ENCODE measurements at regions not wholly inside any gene's neighbourhood (a gene's known extent, or its start where the extent isn't known, plus 50 kb on each side); places are given as distances from the start of the nearest gene placed in this dataset.

- Histone ChIP-seq H3K4me1 (no peaks in the 10 kb centered on the region), H3K27me3 (ENCODE audit: insufficient read depth in 3 of 3, low read length in 2 of 3) (no peaks in the 10 kb centered on the region), H3K27ac (no peak overlapping the region), H3K9me3 (no peaks in the 10 kb centered on the region), H3K36me3 (ENCODE audit: insufficient read depth in 1 of 2, low read depth in 1 of 2) (no peaks in the 10 kb centered on the region), H3K4me3 (no peak overlapping the region)
- TF ChIP-seq, protein P1, sequence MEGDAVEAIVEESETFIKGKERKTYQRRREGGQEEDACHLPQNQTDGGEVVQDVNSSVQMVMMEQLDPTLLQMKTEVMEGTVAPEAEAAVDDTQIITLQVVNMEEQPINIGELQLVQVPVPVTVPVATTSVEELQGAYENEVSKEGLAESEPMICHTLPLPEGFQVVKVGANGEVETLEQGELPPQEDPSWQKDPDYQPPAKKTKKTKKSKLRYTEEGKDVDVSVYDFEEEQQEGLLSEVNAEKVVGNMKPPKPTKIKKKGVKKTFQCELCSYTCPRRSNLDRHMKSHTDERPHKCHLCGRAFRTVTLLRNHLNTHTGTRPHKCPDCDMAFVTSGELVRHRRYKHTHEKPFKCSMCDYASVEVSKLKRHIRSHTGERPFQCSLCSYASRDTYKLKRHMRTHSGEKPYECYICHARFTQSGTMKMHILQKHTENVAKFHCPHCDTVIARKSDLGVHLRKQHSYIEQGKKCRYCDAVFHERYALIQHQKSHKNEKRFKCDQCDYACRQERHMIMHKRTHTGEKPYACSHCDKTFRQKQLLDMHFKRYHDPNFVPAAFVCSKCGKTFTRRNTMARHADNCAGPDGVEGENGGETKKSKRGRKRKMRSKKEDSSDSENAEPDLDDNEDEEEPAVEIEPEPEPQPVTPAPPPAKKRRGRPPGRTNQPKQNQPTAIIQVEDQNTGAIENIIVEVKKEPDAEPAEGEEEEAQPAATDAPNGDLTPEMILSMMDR (IDR thresholded peaks at IDR 0.05): no peak
- DNase-seq: no peak
- ATAC-seq: no peak
- WGBS, 3 donors: 76 to 86% (median 78%) methylated on average over 3 of the region's 3 CpGs
- intact Hi-C loops (cut with DNase I): no loop called here
Measured at GRCh38 chr3:40908612-40909011, 290.7 kb upstream of the CTNNB1 start.

GRCh38 chr3:40911264-40911663 lies 288.0 kb upstream of the CTNNB1 start:
- DNase-seq: no peak
- Histone ChIP-seq H3K9me3 (no peaks in the 10 kb centered on the region), H3K27ac (no peak overlapping the region), H3K27me3 (ENCODE audit: insufficient read depth in 3 of 3, low read length in 2 of 3) (no peaks in the 10 kb centered on the region), H3K36me3 (ENCODE audit: insufficient read depth in 1 of 2, low read depth in 1 of 2) (no peaks in the 10 kb centered on the region), H3K4me3 (no peak overlapping the region), H3K4me1 (no peaks in the 10 kb centered on the region)
- intact Hi-C loops (cut with DNase I): no loop called here
- TF ChIP-seq, protein P1 (IDR thresholded peaks at IDR 0.05): no peak
- 97 to 99% (median 97%) methylated on average over 2 of the region's 2 CpGs for WGBS, 3 donors
- no peak for ATAC-seq

DNA sequence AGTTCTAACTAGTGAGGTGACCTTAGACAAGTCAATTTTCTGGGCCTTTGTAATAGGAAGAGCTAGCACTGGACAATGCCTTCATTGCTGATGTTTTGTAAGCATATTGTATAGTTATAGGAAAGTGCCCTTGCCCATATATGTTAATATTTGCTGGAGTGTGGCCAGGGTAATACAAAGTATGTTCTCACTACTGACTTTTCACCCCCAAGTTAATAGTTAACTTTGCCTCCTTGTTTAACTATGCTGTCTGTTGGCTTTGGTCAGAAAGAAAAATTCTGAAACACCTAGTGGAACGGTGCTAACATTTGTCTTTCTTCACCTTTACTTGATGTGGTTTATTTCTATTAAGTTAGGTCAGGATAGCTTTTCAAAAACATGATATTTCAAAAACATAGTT lies 287.4 kb upstream of the CTNNB1 start:
- WGBS, 3 donors: 90 to 100% (median 95%) methylated on average over 1 of the region's 1 CpG
- no peak for ATAC-seq
- no peaks in the 10 kb centered on the region for H3K27me3 ChIP-seq (ENCODE audit: insufficient read depth in 3 of 3, low read length in 2 of 3)

DNA sequence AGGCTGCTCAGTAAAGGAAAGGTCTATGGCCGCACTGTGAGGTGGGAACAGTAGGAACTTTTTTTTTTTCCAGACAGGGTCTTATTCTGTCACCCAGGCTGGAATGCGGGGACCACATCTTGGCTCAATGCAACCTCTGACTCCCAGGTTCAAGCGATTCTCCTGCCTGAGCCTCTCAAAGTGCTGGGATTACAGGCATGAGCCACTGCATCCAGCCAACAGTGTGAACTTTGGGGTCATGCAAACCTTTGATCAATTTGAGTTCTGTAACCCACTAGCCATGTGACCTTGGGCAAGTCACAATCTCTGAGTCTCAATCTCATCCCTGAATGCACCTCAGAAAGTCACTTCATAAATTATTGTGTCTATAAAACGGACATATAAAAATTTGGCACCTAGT lies 286.8 kb upstream of the CTNNB1 start:
- intact Hi-C loops (cut with DNase I): no loop called here
- ATAC-seq: no peak
- Histone ChIP-seq H3K27me3 (ENCODE audit: insufficient read depth in 3 of 3, low read length in 2 of 3) (no peaks in the 10 kb centered on the region), H3K4me3 (no peak overlapping the region), H3K36me3 (ENCODE audit: insufficient read depth in 1 of 2, low read depth in 1 of 2) (no peaks in the 10 kb centered on the region), H3K4me1 (no peaks in the 10 kb centered on the region), H3K27ac (no peak overlapping the region), H3K9me3 (no peaks in the 10 kb centered on the region)
- 82 to 89% (median 89%) methylated on average over 4 of the region's 4 CpGs for WGBS, 3 donors
- DNase-seq: no peak
- TF ChIP-seq, protein P1 (IDR thresholded peaks at IDR 0.05): no peak

More for the DNA sequence above, 287.4 kb upstream of the CTNNB1 start:
- no peaks in the 10 kb centered on the region for H3K36me3 ChIP-seq (ENCODE audit: insufficient read depth in 1 of 2, low read depth in 1 of 2)
- H3K4me1 ChIP-seq: no peaks in the 10 kb centered on the region
- TF ChIP-seq, protein P1 (IDR thresholded peaks at IDR 0.05): no peak
- no peak for DNase-seq
- no peak overlapping the region for H3K27ac ChIP-seq
- intact Hi-C loops (cut with DNase I): no loop called here
- no peaks in the 10 kb centered on the region for H3K9me3 ChIP-seq
- H3K4me3 ChIP-seq: no peak overlapping the region

GRCh38 chr3:40913192-40913591 lies 286.1 kb upstream of the CTNNB1 start:
- no peaks in the 10 kb centered on the region for H3K27me3 ChIP-seq (ENCODE audit: insufficient read depth in 3 of 3, low read length in 2 of 3)
- TF ChIP-seq, protein P1 (IDR thresholded peaks at IDR 0.05): no peak
- H3K4me3 ChIP-seq: no peak overlapping the region
- H3K9me3 ChIP-seq: no peaks in the 10 kb centered on the region
- ATAC-seq (no peak), DNase-seq (no peak)
- H3K36me3 ChIP-seq (ENCODE audit: insufficient read depth in 1 of 2, low read depth in 1 of 2): no peaks in the 10 kb centered on the region
- no peak overlapping the region for H3K27ac ChIP-seq
- 41 to 46% (median 42%) methylated on average over 4 of the region's 4 CpGs for WGBS, 3 donors
- H3K4me1 ChIP-seq: no peaks in the 10 kb centered on the region
- intact Hi-C loops (cut with DNase I): no loop called here
